Fibroblast of the conjunctiva (primary cell): ENCODE measurements at regions not wholly inside any gene's neighbourhood (a gene's known extent, or its start where the extent isn't known, plus 50 kb on each side); places are given as distances from the start of the nearest gene placed in this dataset.

Experiments
- DNase-seq: peaks from one replicate; pipeline ENCODE4 v3.0.0-alpha.2; 2010; ENCODE audit warnings: low read depth

DNA sequence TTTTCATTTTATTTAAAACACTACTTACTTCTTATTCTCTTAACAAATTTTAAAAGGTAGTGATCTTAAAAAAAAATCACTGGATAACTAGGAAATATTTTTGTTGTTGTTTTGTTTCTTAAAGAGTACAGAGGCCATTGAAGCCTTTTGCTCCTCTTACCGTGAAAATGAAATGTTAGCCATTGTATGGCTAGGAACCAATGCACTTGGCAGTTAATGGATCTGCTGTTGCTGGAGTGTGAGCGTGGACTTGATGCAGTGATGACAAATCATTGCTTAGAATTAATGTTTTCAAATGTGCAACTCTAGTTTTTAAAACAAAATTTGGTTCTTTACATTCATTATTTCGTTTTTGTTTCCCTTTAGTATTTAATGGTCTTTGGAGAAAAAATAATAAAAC is 162.3 kb downstream of the HAUS1 start:
- no peak for DNase-seq

GRCh38 chr18:46268671-46269070 is 164.5 kb downstream of the HAUS1 start:
- no peak for DNase-seq

GRCh38 chr18:46269275-46269674 is 165.1 kb downstream of the HAUS1 start:
- DNase-seq, result no peak

- no peak for DNase-seq
Measured at GRCh38 chr18:46271488-46271887, 167.3 kb downstream of the HAUS1 start.

- DNase-seq, result no peak
Measured at GRCh38 chr18:46273861-46274260, 169.7 kb downstream of the HAUS1 start.

DNA sequence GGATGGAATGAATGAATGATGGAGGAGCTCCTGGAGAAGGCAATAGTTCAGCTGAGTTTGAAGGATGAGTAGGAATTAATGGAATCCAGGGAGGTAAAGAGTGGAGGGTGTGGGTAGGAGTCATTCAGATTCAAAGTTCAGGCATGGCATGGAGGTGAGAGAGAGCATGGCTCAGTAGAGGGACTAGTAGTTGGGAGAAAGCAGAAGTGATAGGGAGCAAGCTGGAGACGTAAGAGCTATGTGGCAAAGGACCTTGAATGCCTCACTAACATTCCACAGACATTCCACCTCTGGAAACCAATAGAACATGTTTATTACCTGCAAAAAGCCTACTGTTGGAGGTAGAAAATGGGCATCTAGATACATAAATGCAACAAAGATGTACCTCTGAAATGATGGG is 170.1 kb downstream of the HAUS1 start:
- DNase-seq, result no peak

DNA sequence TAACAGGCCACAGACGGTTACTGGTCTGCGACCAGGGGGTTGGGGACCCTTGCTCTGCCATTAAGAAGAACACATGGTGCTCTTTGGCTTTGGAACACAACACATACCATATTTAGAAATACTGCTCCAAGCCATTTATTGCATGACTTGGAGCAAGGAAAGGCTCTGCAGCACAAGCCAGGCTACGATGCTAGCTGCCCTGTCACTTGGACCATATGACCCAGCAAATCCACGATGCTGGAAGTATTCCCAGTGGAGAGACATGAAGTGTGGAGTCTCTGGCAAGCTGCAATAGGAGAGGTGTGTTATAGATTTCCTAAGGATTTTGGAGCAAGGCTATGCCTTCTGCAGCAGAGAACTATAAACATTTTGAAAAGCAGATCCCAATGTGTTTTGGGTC is 171.2 kb downstream of the HAUS1 start:
- DNase-seq, result no peak

- DNase-seq, result no peak
Measured at GRCh38 chr18:46276748-46277147, 172.6 kb downstream of the HAUS1 start.

DNA sequence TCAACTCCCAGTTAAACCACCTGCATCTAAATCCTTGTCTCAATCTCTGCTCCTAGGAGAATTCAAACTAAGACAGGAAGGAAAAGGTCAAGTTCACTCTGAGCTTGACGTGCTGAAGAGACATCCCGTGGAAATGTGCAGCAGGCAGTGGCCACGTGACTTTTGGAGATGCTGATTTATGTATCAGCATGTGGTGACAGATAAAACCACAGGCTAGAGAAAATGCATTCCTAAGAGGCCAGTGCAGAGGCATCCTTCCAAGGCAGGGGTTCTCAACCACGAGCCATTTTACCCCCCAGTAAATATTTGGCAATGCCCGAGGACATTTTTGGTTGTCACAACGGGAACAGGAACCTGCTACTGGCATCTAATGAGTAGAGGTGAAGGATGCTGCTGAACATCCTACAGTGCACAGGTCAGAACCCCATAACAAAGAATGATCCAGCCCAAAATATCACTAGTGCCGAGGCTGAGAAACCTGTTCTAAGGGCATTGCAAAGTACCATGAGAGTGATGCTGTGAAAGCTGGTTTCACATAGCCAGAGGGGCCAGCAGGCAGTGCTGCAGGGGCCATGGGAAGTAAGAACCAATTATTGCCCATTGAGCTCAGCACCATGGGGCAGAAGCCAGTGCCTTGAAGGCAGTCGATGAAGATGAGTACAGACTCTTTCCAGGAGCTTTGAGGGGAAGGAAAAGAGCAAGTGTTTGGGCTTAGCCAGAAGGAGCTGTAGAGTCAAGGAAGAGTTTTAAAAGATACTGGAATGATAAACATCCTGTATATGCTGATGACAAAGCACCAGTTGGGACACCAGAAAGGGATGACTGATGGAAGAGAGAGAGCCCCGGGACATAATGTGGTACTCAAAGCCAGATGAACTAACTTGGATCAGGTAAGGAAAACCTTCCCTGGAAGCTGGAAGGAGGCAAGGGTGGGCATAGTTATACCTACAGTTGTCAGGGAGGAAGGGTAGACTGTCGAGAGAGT is 174.6 kb downstream of the HAUS1 start:
- no peak for DNase-seq

DNA sequence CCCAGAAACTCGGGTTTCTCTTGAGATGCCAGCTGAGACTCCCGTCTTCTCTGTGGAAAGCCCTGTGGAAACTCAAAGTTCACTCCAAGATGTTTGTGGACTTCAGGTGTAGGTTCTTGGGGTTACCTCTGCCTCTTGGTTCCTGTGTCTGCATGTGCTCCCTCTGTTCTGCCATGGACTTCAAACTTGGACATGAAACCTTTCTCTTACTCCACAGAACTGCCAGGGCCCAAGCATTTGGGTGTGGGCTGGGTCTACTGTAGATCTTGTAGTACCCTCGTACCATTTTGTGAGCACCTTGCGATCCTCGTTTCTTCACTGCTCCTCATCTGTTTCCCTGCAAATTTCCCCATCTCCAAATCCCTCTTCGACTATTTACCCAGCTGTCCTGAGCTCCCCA is 175.5 kb downstream of the HAUS1 start:
- DNase-seq, result no peak

- peak; percentile 65 for DNase-seq
Measured at GRCh38 chr18:46281185-46282176, 177.3 kb downstream of the HAUS1 start.

- no peak for DNase-seq
Measured at GRCh38 chr18:46282177-46282570, 178.0 kb downstream of the HAUS1 start.

- DNase-seq, result no peak
Measured at GRCh38 chr18:46282646-46283045, 178.5 kb downstream of the HAUS1 start.

DNA sequence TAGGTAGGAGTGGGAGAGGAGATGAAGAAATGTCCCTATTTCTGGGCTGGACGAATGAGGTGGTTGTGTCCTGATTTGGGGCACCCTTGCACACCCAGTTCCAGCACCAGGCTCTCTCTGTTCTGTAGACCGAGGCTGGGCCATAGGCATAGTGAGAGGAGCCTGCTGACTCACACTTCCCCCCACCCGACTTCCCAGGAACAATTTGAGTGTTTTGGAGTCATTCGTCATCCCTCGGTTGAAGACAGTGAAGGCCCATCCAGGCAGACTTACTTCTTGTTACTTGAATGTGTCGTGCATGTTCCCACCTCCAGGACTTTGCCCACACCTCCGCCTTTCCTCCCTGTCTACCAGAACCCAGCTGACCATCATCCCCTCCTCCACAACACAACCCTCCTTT is 179.1 kb downstream of the HAUS1 start:
- DNase-seq, result no peak

DNA sequence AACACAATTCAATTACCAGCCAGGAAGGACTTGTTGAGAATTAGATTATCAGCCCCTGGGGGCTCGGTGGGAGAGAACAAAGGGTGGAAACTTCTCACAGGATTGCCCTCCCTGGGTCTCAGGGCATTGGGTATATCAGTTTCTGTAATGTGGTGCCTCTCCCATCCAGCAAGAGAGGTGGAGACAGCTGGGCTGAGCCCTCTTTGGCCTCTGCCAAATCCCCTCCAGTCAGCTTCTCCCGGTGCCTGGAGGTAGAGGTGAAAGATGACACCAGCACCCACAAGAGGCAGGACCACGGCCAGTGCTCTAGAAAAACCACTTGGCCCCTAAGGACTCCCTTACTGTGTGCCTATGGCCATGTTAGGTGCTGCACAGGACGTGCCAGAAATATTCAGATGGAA is 179.7 kb downstream of the HAUS1 start:
- no peak for DNase-seq

- DNase-seq, result no peak
Measured at GRCh38 chr18:46289463-46289862, 185.3 kb downstream of the HAUS1 start.

GRCh38 chr18:46289931-46290330 is 185.7 kb downstream of the HAUS1 start:
- no peak for DNase-seq

GRCh38 chr18:46290440-46291020 is 186.3 kb downstream of the HAUS1 start:
- no peak for DNase-seq

- no peak for DNase-seq
Measured at GRCh38 chr18:46291149-46291548, 187.0 kb downstream of the HAUS1 start.

DNA sequence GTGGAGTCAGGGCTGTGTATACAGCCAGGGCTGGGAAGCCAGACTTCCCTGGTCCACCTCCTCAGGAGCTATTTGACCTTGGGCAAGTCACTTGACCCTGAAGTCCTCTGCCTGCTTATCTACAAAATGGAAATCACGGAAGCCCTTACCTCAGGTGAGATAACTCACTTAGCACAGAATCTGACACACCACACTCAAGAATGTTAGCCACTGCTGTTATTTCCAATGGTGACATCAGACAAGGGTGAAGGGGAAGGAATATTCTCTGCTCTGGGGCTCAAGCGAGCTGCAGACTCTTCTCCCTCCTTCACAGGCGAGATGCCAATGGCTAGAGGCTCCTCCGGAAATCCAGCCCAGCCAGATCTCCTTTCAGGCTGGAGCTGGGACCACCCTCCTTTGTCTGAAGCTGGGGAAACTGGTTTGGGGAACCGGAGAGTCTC is 189.6 kb downstream of the HAUS1 start:
- DNase-seq, result peak; percentile 2

- no peak for DNase-seq
Measured at GRCh38 chr18:46294318-46294717, 190.1 kb downstream of the HAUS1 start.

GRCh38 chr18:46294751-46295150 is 190.6 kb downstream of the HAUS1 start:
- no peak for DNase-seq
